GM18517 (cell line): ENCODE measurements at regions not wholly inside any gene's neighbourhood (a gene's known extent, or its start where the extent isn't known, plus 50 kb on each side); places are given as distances from the start of the nearest gene placed in this dataset.

Source experiments
- ATAC-seq: cut with Tn5 transposase; IDR thresholded peaks from one replicate; pipeline ENCODE4 v1.9.1; 2021; ENCODE audit warnings: mild to moderate bottlenecking, moderate library complexity; ENCODE audit not compliant: unreplicated experiment

GRCh38 chr3:82050382-82050781 lies 288.9 kb upstream of the GBE1 start:
- ATAC-seq, result no peak

- ATAC-seq, result no peak
Observed at GRCh38 chr3:82048711-82049110, 287.3 kb upstream of the GBE1 start.

- no peak for ATAC-seq
Observed at GRCh38 chr3:82044930-82045705, 283.7 kb upstream of the GBE1 start.

DNA sequence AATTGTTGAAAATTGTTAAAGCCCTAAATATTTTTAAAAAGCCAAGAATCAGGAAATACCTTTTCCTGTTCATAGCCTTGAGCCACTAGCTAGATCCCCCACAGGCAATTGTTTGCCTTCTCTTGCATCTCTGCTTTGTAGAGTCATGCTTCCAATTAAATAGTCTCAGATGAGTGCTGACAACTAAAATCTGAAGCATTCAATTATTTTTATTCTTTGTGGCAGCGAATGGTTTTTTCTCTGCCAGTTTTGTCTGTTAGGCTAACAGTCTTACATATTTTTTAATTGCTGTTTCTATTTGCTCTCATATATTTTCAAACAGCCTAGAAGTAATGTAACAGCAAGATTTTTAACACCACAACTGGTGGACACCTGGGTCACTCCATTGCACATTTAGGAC lies 277.1 kb upstream of the GBE1 start:
- no peak for ATAC-seq

- no peak for ATAC-seq
Observed at GRCh38 chr3:82033186-82033585, 271.7 kb upstream of the GBE1 start.

- ATAC-seq, result no peak
Observed at GRCh38 chr3:82031596-82031995, 270.2 kb upstream of the GBE1 start.

- ATAC-seq, result no peak
Observed at GRCh38 chr3:82030916-82031315, 269.5 kb upstream of the GBE1 start.

GRCh38 chr3:82022836-82023235 lies 261.4 kb upstream of the GBE1 start:
- no peak for ATAC-seq

GRCh38 chr3:82020282-82020681 lies 258.8 kb upstream of the GBE1 start:
- ATAC-seq, result no peak

DNA sequence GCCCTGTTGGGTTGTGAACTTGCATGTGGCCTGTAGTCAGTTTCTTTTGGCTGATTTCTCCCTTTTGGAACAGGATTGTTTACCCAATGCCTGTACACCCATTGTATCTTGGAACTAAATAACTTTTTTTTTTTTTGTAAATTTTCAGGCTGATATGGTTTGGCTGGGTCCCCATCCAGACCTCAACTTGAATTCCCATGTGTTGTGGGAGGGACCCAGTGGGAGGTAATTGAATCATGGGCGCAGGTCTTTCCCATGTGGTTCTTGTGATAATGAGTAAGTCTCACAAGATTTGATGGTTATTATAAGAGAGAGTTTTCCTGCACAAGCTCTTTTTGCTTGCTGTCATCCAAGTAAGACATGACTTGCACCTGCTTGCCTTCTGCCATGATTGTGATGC lies 253.8 kb upstream of the GBE1 start:
- no peak for ATAC-seq

DNA sequence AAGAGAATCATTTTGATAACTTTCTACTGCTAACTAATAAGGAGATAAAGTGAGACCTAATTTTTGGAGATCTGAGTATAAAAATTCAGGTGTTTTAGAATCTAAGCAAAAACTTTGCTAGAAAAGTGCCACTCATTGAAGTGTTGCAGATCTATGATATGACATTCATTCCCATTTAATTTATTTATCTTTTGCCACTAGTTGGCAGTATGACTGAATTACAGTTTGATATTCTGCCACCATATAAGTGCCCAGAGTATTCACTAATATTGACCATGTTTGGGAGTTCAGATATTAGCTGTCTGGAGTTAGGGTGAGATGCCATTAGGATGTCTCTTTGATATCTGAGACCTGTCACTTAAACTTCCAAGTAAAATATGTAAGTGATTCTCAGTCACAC lies 251.3 kb upstream of the GBE1 start:
- no peak for ATAC-seq

GRCh38 chr3:82011336-82011735 lies 249.9 kb upstream of the GBE1 start:
- ATAC-seq, result no peak

GRCh38 chr3:82005266-82005665 lies 243.8 kb upstream of the GBE1 start:
- ATAC-seq, result no peak

DNA sequence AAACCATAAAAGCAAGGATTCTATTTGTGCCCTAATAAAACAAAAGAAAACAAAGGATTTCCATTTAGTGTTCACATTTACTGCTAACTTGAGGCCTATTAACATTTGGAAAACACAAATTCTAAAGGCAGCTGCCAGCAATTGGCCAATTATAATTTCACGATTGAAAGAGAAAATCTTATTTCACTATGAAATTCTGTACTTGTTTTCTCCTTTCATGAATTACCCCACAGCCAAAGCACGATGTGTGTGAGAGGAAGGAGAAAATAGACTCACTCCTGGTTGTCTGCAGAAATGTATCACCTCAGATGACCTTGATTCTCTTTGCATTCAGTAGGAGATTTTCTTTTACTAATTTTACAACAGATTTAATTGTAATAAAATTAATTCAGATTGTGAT lies 242.8 kb upstream of the GBE1 start:
- no peak for ATAC-seq

- ATAC-seq, result no peak
Observed at GRCh38 chr3:82002986-82003642, 241.7 kb upstream of the GBE1 start.

GRCh38 chr3:82002491-82002890 lies 241.0 kb upstream of the GBE1 start:
- ATAC-seq, result no peak

DNA sequence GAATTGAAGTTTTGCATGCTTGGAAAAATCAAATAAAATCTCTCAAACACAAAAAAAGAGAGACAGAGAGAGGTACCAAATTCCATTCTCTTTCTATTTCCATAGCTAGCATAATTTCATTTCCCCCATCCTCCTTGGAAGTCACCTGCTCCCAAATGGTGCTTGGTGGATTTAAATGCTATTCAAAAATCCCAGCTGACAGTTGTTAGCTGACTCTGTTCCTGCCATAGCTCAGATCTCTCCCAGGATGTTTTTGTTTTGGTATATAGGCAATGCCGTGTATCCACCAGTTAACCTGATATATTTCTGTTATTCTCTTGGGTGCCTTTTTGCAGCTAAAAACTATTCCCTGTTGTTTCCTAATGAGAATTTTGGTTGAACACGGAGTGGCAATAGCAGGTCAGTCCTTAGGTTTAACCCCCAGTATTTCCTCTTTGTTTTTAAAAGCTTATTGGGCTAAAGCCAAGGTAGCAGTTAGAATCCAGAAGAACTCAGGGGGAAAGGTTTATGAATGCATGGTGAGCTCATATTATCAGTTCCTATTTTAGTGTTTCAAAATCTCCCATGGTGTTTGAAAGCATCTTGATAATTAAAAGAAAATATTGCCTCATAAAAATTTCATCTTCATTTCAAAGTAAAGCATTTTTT lies 240.0 kb upstream of the GBE1 start:
- ATAC-seq, result no peak

- ATAC-seq, result no peak
Observed at GRCh38 chr3:82000773-82001172, 239.3 kb upstream of the GBE1 start.

GRCh38 chr3:82000350-82000749 lies 238.9 kb upstream of the GBE1 start:
- no peak for ATAC-seq

DNA sequence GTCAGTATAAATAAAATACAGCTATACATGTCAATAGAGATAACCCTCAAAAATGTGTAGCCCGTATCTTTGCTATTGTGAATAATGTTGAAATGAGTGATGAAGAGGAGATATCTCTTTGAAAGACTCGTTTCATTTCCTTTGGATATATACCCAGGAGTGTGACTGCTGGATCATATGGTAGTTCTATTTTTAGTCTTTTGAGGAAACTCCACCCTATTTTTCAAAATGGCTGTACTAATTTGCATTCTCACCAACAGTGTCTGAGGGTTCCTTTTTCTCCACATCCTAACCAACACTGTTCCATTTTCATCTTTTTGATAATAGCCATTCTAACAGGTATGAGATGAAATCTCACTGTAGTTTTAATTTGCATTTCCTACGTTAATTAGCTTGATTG lies 237.5 kb upstream of the GBE1 start:
- no peak for ATAC-seq

DNA sequence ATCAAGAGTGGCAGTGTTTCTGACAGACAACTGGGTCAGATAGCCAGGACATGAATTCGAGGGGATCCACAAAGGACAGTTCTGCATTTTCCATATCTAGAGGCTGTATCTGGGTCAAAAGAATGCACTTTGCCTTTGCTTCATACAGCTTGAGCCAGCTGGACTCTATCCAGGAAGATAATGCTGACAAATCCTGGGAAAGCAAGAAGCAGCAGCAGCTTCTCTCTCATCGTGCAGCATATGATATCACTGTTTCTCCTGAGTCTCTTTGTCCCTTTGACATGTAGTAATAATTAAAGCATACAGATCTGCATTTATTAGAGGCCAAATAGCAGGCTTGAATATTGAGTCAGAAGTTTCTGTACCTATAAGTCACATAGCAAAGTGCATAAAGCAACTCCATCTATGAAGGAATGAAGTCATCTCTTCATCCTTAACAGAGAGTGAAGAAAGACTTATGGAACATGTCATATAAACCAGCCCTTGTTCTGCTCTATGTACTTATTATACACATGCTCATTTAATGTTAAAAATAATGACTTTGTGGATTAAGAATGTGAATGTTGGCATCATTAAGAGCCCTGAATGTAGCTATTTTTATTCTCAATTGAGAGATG lies 236.8 kb upstream of the GBE1 start:
- no peak for ATAC-seq

- ATAC-seq, result no peak
Observed at GRCh38 chr3:81997390-81997789, 235.9 kb upstream of the GBE1 start.
